SKM-1 treated with dmso at 0.1 percent for 144 hours (cell line): ENCODE measurements at regions not wholly inside any gene's neighbourhood (a gene's known extent, or its start where the extent isn't known, plus 50 kb on each side); places are given as distances from the start of the nearest gene placed in this dataset.

Source experiments
- DNase-seq: peaks from one replicate; lab custom pipeline; 2025; ENCODE audit not compliant: unreplicated experiment; lab: John Stamatoyannopoulos, UW

DNA sequence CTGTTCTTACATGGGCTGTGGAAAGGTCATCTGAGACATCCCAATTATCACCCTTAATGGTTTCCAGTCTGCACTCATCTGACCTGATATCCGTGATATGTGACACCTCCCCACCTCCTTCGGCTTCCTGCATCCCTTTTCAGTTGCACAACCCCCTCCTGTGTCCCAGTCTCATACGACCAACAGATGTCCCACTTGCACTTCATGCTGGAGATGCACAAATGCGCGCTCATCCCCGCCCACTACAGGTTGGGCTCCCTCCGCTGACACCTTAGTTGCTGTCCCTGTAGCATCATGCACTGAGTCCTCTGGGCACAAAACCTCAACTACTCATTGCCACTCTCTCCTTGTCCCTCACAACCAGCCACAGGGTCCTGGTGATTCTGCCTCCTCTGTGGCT is 94.4 kb downstream of the MIS18A start:
- no peak for DNase-seq

DNA sequence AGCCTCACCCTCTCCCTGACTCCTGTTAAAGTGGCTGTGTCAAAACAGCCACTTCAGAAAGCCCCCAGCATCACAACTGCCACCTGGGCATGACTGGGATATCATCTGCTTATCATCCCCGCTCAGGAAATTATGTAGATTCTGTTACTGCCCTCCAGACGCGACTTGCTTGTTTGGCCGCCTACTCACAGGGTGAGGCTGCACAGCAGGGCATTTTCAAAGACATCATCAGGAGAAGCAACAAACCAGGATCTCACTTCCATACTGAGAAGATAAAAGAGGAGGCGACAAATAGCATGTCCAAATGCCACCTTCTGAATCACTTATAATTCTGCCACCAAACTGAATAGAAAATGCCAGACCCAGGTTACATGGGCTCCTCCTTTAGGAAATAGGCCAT is 94.8 kb downstream of the MIS18A start:
- DNase-seq = no peak

DNA sequence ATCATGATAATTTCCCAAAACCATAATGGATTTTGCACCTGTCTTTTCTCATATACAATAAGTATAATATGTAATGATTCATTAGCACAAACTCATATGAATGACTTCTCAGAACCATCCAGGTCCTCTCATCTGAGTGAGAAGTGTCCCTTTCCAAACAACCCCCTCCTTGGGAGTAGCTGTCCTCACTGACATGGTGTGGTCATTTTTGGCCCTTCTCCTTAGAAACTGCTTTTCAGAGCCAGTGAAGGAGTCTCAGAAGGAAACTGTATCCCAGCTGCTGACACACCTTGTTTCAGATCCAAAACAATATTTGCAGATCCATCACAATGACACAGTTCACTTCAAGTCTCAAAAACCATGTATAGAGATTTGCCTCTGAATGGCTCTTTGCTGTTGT is 95.5 kb downstream of the MIS18A start:
- no peak for DNase-seq

DNA sequence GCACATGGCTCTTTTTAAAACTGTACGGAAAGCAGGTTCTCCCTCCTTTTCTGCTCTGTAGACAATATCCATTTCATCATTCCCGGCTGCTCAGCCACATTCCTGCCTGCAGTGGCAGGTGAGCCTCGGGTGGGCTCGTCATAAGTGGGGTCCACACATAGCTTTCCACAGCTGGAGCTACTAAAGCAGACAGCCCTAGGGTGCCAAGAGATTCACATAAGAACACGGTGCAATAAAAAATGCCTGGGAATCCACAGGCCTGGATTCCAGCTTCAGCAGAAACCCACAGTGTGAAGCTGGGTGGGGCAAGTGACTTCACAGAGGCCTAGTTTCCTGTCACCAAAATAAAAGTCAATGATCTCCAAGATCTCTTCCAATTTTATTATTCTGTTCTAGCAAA is 96.4 kb downstream of the MIS18A start:
- DNase-seq = no peak

DNA sequence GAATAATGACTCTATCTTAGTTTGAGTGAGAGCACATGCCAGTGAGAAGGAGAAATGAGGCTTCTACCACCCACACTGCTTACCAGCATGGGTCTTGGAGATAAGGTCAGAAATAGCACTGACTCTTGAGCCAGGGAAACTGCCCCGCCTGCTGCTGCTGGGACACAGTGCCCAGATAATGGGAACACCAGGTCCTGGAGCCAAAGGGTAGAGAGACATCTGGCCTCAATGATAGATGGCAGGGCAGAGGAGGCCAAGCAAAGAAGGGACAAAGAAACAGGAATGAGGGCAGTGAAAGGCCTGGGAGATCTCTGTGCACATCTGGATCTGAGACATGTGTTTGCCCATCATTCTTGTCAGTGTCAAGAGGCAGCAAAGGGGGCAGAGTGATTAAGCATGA is 97.4 kb downstream of the MIS18A start:
- no peak for DNase-seq

DNA sequence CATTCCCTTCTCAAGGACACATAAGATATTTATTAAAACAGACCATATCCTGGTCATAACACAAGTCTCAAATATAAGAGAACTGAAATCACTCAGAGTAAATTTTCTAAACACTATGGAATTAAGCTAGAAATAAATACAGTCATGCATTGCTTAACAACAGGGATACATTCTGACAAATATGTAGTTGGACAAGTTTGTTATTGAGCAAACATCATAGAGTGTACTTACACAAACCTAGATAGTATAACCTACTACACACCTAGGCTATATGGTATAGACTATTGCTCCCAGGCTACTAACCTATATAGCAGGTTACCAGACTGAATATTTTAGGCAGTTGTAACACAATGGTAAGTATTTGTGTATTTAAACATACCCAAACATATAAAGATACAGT is 104.0 kb downstream of the MIS18A start:
- DNase-seq = no peak

DNA sequence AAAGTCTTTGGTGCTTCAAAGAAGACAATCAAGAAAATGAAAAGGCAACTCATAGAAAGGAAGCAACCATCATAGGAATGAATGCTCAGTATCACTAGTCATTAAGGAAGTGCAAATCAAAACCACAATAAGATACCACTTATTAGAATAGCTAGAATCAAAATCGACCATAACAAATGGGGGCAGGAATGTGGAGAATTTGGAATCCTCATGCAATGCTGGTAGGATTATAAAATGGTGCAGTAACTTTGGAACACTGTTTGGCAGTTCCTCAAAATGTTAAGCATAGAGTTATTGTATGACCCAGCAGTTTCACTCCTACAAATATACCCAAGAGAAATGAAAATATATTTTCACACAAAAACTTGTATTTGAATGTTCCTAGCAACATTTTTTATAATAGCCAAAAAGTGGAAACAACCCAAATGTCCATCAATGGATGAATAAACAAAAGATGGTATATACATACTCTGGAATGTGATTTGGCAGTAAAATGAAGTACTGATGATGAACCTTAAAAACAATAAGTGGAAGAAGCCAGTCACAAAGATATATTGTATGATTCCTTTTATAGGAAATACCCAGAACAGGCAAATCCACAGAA is 105.6 kb downstream of the MIS18A start:
- DNase-seq = no peak

DNA sequence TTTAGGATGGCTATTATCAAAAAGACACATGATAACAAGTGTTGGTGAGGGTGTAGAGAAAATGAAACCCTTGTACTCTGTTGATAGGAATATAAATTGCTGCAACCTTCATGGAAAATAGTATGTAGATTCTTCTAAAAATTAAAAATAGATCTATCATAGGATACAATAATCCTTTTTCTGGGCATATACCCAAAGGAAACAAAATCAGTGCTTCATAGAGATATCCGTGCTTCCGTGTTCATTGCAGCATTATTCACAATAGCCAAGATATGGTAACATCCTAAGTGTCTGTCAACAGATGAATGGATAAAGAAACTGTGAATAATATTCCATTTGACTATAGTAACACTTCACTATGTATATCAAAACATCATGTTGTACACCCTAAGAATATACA is 106.7 kb downstream of the MIS18A start:
- no peak for DNase-seq

DNA sequence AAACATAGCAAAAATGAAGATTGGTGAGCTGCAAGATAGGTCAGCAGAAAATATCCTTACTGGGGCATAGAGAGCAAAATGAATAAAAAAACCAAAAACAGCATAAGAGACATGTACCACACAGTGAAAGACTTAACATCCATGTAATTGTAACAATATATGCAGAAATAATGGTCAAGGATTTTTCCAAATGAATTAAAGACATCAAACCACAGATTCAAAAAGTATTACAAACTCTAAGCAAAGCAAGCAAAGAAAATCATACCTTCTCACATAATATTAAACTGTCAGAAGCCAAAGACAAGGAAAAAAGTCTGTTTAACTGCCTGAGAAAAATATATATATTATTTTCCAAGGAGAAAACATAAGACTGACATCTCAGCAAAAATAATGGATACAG is 111.3 kb downstream of the MIS18A start:
- no peak for DNase-seq

DNA sequence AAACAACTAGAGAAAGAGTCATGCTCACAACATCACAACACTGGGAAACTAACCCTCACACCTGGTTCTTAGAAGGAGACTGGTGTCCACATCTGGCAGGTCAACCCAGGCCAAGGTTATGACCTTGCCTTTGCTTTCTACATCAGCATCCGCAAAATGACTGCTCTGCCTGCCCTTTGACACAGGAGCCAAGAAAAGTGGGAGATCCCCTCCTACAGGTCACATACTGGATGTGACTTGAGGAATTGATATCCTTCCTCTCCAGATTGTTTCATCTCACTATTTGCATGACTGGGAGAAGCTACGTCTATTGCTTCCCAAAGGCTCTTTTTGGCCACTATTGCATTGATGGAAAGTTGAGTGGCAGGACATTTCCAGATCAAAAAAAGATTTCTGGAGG is 115.5 kb downstream of the MIS18A start:
- DNase-seq = no peak

DNA sequence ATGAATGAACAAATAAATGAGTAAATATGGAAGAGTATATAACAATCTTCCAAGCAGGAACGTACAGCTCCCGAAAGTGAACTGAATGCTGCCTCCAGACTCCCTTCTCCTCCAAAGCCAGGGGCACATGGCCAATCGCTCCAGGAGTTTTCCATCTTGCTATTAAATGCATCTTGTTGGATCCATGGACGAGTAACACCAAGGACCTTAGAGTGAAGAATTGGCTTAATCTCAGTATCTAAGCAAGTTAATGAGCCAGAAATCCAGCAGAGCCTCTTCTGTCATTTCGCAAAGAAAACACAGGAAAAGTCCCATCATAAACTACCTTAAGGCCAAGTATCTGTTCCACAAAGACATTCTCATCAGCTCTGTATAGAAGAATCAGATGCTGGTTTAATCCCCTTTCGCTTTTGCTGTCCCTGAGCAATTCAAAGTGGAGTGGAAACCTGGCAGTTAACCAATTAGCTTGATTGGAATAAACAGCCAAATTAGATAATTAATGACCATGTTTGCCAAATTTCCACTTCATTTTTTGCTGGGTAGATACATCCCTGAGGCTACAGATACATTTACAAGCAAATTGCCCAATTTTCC is 116.0 kb downstream of the MIS18A start:
- no peak for DNase-seq

DNA sequence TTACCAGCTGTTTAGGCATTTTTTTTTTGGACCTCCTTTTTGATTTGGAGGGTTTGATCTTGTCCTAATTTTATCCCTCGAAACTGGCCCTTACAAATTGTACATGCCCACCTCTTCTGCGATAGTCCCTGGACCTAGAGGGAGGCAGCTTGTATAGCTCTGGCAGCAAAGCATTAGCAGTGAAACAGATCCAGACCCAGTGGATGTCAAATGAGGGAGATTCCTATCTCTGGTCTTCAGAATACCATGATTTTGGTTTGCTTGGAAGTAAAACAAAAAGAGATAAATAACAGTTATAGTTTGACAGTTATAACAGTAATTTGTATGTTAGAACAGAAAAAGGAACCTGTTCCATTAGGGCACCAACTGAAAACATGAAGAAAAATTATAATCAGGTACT is 123.6 kb downstream of the MIS18A start:
- DNase-seq = no peak

DNA sequence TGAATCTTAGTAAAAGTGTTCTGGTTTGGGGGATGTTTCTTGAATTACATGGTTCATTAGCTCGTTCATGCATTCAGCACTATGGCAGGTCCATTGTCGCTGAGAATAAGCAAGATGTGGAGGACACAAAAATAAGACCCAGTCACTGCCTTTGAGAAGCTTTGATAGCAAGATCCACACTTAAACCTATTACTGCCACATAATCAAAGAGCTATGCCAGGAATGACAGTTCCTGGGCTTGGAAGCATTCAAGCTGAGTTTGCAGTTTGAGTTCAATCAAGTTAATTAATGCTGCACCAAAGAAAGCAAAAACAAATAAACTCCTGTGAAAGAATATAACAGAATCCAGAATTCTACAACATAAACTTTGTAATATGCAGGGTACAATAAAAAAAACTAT is 131.8 kb downstream of the MIS18A start:
- no peak for DNase-seq

DNA sequence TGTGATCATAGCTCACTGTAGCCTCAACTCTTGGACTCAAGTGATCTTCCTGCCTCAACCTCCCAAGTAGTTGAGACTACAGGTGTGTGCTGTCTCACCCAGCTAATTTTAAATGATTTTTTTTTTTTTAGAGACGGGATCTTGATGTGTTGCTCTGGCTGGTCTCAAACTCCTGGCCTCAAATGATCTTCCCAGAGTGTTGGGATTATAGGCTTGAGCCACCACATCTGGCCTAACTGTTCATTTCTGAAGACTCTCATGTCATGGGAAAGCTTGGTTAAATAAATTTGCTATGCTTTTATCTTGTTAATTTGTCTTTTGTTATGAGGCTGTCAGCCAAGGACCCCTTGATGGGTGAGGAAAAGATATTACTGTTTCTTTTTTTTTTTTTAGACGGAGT is 134.0 kb downstream of the MIS18A start:
- DNase-seq = no peak

DNA sequence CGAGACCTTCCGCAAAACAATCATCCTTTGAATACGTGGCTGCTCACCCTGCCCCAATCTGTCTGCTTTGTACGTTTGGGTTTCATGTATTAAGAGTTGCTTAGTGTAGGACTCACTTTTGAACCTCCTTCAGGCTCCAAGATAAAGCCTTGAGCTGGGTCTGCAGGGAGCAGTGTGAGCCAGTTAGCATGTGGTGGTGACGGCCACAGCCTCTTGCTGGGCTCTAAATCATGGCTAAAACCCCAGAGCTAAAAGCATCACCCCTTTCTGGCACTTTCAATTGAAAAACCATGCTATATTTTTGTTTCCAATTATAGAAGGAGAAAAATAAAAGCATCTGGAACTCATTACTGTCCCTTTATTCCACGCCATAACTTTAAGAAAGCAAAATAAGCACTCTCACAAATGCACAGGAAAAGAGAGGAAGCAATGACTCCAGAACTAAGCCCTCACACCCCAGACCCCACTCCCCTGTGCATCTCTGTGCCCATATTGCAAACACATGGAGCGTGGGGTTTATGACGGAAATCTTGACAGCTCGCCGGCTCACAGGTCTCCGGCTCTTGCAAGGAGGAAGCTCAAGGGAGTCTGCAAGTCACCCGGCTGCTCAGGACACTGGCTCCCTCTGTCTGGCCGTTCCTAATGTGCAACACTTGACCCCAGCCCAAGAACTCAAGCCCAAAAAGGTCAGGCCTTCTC is 135.5 kb downstream of the MIS18A start:
- no peak for DNase-seq

DNA sequence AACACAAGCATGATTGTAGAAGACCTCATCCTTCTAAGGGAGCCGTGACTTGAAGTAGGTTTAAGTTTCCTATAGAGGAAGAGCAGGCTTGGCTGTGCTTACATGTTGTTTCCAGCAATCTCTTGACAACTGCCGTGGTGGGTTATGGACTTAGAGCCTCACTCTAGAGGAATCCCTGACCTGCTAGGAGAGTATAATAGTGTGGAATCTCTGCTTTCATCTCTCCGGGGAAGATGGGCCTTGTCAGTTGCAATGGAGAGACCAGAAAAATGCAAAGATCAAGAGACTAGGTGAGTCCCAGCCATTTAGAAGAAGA is 137.6 kb downstream of the MIS18A start:
- no peak for DNase-seq

DNA sequence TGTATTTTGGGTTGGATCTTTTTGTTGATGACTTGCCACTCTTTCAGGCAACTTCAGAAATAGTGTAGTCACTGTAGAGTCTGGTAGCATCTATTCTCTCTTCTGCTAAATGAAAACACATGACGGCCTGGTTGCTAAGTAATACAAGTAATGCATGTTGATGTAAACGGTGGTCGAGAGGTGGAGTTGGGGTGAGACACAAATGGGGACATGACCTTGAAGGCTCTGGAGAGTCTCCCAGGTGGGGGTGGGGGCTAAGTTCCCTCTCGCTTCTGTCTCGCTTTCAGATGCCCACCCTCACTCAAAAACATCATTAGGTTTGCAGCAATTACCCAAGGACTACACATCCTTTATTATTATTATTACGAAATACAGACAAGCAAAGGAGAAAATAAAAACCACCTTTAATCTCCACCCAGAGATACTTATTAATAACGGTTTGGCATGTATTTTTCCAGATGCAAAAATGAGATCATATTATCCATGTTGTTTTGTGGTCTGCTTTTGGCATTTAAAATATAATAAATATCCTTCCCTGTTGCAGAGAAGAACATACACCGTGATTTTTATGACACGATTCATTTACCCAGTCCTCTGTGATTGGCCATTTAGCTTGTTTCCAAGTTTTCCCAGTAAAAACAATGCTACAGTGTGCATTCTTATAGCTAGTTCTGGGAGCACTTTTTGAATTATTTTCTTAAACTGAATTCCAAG is 138.1 kb downstream of the MIS18A start:
- no peak for DNase-seq

DNA sequence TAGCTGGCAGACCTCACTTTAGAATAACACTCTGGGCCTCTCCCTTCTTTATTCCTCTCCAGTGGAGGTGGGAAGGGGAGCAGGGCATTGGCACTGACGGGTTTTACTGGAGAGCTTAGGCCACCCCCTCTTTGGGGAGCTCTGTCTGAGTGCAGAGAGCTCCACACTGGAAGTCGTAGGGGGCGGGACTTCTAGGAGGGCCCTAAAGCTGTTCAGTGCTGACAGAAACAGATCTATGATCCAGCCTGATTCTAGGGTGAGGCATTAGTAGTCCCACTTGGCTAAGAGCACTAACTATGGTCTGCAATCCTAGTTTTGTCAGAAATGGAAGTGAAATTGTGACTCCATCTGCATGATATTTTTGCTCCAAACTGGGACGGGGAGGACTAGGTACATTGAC is 138.7 kb downstream of the MIS18A start:
- DNase-seq = no peak

DNA sequence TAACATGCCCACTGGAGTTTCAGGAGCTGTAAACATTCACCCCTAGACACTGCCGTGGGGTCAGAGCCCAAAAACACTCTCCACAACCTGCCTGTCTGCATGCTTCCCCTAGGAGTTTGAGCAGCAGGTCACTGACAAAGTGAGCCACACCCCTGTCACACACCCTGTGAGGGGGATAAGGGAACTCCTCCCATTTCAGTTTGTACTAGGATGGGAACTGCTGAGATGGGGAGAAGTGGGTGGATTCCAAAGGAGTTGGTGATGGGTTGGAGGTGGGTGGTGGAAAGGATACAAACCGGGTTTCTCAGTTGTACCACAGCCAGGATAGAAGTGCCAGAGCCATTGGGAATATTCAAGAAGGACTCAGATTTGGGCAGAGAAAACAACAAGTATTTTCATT is 140.2 kb downstream of the MIS18A start:
- DNase-seq = no peak

DNA sequence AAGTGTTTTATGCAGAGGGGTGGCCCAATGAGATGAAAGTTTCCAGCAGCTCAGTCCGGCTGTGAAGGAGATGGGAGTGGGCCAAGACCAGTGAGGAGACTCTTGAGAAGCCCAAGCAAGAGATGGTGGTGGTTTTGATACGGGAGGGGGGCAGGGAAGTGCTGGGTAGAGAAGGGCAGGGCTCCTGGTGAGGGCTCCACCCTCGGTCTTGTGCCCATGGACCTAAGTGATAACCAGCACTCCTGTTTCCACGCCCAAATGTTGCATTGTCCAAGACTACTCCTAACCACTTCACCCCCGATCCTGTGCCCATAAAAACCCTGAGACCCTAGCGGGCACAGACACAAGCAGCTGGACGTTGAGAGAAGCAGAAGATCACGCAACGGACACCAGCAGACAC is 140.9 kb downstream of the MIS18A start:
- no peak for DNase-seq

DNA sequence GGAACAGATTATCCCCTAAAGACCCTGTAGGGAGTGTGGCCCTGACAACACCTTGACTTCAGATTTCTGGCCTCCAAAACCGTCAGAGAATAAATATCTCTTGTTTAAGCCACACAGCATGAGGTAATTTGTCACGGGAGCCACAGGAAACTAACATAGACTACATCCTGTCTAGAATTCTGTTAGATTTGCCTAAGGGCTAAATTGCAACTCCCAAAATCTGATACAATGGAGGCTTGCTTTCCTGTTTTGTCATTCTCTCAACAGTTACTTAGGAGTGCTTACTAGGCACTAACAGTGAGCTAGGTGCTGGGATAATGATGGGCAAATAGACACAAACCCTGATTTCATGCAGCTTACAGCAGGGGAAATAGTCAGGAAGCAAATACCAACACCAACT is 141.6 kb downstream of the MIS18A start:
- DNase-seq = no peak

DNA sequence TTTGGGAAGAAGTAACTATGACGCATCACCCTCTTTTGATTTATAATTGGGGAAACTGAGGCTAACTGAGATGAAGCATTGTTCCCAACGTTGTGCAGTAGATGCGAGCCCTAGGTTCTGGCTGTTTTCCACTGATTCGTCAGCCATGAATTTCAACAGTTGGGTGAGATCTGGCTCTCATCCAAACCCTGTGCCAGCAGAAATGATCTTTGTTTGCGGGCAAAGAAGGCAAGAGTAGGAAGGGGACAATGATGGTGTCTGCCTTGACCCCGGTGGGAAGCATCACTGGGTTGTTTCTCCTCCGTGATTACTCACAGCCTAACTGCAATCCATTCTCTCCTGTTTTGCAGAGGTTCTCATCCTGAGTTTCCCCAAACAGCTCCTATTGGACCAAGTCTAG is 142.3 kb downstream of the MIS18A start:
- no peak for DNase-seq
